ENCODE measurements at regions not wholly inside any gene's neighbourhood (a gene's known extent, or its start where the extent isn't known, plus 50 kb on each side); places are given as distances from the start of the nearest gene placed in this dataset.

DNA sequence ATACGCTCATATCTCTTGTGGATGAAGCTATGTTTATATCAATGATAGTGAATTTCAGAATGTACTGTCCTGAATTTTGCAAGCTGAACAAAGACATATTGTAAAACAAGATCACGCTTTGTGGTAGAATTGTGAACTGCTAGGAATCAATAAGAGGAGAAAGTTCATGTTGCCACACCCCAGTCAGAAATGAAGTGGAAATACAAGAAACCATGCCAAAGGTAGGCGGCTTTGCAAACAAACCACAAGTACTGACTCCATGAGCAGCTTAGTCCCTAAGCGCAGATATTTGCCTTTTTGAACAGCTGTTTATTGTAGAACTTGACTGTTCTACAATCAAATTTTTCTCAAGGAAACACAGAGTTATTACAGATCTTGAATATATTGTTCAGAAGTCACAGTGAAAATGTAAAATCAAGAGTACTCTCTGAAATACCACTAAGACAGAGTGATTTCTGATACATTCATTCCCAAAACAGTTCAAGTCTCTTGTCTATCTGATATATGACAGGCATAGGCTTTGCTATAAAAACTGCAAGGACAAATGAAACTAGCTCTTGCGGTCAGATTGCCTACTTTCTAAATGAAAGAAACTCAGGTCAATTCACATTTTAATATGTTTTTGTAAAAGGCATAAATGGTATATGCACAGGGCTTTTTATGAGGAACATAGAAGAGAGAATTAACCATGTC lies 120.9 kb upstream of the CDH19 start:
- DNase-seq, result no peak

DNA sequence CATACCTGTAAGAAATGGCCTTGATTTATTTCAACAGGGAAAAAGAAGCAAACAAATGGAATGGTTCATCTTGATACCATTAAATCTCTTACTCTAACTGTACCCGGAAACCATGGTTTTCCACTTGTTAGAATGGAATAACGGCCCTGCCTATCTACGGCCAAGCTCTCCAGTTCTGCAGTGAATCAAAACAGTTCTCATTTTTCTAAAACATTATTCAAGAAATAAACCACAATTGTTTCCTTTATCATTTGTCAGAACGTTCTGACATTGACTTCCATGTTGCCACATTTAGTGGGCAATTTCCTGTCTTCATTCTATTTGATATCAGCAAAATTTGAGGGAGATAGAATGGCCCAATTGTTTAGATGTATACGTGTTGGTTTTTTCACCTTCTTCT lies 118.8 kb upstream of the CDH19 start:
- DNase-seq, result no peak

DNA sequence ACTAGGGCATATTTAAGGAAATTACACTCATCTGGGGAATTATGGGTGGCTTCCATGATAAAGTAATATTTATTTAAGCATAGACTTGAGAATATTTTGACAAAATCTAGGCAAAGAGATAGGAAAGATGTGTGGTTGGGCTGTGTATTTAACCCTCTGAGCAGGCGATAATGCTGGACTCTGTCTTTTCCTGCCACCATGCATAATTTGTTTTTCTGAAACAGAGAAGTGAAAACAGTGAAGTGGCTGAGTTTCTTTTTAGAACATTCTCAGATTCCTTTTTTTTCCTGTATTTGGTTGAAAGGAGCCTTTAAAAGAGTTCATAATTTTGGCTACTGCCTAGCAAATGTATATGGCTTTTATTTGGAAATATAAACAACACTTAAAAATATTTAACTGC lies 104.8 kb upstream of the CDH19 start:
- no peak for DNase-seq

GRCh38 chr18:66707473-66707872 lies 103.6 kb upstream of the CDH19 start:
- no peak for DNase-seq

GRCh38 chr18:66695281-66695680 lies 91.4 kb upstream of the CDH19 start:
- no peak for DNase-seq

- no peak for DNase-seq
These were observed 91.0 kb upstream of the CDH19 start for GRCh38 chr18:66694852-66695251.

GRCh38 chr18:66687635-66688034 lies 83.7 kb upstream of the CDH19 start:
- no peak for DNase-seq

DNA sequence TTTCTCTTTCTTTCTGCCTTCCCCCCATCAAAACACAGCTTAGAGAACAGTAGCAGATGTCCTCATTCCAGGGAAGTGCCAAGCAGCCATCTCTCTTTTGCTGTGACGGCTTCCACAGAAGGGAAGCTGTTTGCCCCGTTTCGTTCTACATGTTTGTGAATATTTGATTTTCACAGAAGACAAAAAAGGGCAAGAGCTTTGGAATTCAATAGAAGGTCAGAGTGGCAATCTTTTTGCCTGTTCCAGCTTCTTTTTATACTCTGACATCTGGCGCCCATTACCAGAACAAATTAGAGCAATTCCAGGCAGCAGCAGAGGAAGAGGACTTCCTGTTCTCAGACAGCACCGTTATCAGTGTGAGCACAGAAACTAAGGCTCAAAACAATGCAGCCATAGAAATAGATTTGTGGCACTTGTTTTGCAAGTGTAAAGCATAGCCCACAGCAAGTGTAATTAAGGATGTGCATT lies 79.0 kb upstream of the CDH19 start:
- DNase-seq, result no peak

GRCh38 chr18:66676699-66677098 lies 72.8 kb upstream of the CDH19 start:
- no peak for DNase-seq

DNA sequence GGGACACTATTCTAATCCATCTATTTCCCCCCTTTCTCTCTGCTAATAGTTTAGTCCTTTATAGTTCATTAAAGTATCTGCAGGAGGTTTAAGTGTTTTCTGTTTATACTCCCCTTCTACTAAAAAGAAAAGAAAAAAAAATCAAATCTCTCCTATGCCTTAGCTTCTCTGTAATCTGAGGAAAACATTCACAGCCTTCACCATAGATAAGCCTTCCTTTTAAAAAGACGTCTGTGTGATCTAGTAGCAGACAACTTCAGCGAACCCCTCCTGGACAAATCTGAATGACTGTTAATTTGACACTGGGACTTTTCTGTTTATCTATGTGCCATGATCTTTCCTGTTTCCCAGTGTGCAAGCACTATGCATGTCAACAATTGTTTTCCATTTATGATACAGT lies 70.4 kb upstream of the CDH19 start:
- no peak for DNase-seq

- DNase-seq, result no peak
These were observed 64.8 kb upstream of the CDH19 start for GRCh38 chr18:66668706-66669105.

DNA sequence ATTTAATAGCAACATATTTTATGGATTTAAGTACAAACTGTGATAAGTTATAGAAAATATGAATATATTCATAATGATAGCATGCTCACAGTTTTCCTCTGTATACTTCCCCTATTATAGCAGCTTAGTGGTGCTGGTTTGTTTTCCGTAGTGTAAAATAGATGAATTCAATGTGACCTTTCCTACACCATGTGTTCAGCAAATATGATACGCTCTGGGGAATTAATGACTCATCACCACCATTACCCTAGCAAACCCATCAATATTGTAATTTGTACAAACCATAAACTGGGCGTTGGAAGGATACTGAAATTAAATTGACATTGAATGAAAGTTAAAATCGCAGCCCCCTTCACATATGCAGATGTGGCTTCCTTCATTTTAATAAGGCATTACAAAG lies 58.7 kb upstream of the CDH19 start:
- no peak for DNase-seq

GRCh38 chr18:66655407-66655806 lies 51.5 kb upstream of the CDH19 start:
- DNase-seq, result no peak
